ENCODE measurements at regions not wholly inside any gene's neighbourhood (a gene's known extent, or its start where the extent isn't known, plus 50 kb on each side); places are given as distances from the start of the nearest gene placed in this dataset.

DNA sequence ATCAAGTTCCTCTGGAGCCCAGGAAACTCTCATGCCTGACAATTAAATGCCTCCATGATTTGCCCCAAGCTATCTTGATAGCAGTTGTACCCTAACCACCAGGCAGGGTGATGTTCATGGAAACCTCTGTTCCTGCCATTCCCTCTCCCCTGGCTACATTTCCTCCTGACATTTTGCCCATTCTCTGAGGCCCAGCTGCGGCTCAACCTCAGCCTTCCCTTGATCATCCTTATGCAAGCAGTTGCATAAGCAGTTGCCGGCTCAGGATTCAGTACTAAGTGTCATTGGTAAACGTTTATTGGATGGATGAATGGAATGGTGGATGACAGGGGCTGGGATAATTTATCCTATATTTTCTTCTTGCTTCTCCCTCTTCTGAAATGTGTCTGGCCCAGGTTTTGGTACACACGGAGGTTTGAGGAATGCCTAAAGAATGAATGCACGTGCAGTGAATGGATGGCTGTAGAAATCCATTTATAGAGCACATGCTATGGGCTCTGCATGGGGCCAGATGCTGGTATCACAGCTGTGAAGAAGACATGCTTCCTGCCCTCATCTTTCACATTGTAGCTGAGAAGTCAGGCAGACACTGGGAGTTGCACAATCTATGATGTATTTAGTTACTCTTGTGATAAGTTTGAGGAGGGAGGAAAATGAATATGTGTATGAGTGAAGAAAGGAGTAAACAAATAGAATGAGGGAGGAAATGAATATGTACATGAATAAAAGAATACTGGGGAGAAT is 261.8 kb downstream of the FOXD2 start:
- no peaks in the 10 kb centered on the region for H3K36me3 Mint-ChIP-seq (ENCODE audit: low read depth)
- no peaks in the 10 kb centered on the region for H3K9me3 Mint-ChIP-seq (ENCODE audit: low read depth)
- DNase-seq (ENCODE audit: low spot score): no peak
- H3K4me3 Mint-ChIP-seq (ENCODE audit: unreplicated experiment): no peak overlapping the region
- peaks cover 21% of the 10 kb centered on the region for H3K4me1 Mint-ChIP-seq (ENCODE audit: low read depth)
- H3K27ac Mint-ChIP-seq (ENCODE audit: unreplicated experiment): no peak overlapping the region
- peaks cover 2% of the 10 kb centered on the region for H3K27me3 Mint-ChIP-seq (ENCODE audit: low read depth)
- TF ChIP-seq CTCF (IDR thresholded peaks at IDR 0.05): no peak

- H3K4me3 Mint-ChIP-seq (ENCODE audit: unreplicated experiment): no peak overlapping the region
- TF ChIP-seq CTCF (IDR thresholded peaks at IDR 0.05): no peak
- no peaks in the 10 kb centered on the region for H3K36me3 Mint-ChIP-seq (ENCODE audit: low read depth)
- DNase-seq (ENCODE audit: low spot score): no peak
- peaks cover 21% of the 10 kb centered on the region for H3K4me1 Mint-ChIP-seq (ENCODE audit: low read depth)
- no peaks in the 10 kb centered on the region for H3K9me3 Mint-ChIP-seq (ENCODE audit: low read depth)
- peaks cover 8% of the 10 kb centered on the region for H3K27me3 Mint-ChIP-seq (ENCODE audit: low read depth)
- no peak overlapping the region for H3K27ac Mint-ChIP-seq (ENCODE audit: unreplicated experiment)
Measured at GRCh38 chr1:47701283-47701682, 263.4 kb downstream of the FOXD2 start.

- H3K4me1 Mint-ChIP-seq (ENCODE audit: low read depth): peaks cover 21% of the 10 kb centered on the region
- no peak overlapping the region for H3K4me3 Mint-ChIP-seq (ENCODE audit: unreplicated experiment)
Measured at GRCh38 chr1:47701741-47702515, 264.1 kb downstream of the FOXD2 start.

DNA sequence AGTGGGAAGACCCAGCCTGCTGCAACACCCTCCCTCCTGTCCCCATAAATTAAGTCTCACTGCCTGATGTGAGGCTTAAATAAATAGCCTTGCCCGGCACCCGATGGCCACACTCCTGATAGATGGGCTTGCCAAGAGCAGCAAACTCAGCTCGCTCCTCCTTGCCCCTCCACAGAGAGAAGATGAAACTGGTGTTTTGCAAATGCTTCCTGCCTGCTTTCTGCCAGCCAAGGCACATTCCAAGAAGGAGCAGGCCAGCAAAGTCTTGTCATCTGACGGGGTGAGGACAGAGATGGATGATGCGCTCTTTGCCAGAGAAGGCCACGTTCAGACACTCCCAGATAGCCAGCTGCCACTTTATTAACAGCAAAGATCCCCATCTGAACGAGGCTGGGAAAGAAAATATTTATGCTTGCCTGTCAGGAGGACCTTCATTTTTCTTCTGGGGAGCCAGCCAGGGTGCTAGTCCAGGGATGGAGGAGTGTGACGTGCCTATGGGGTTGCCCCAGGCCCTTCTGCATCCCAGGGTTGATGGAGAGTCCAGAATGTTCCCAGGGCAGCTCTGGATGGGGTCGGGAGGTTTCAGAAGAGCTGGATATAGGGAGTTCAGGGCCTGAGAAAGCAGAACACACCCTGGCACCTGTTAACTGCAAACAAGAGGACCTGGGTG is 265.4 kb downstream of the FOXD2 start:
- H3K27me3 Mint-ChIP-seq (ENCODE audit: low read depth): peaks cover 14% of the 10 kb centered on the region

More at GRCh38 chr1:47701741-47702515, 264.1 kb downstream of the FOXD2 start:
- no peak for TF ChIP-seq CTCF (IDR thresholded peaks at IDR 0.05)
- Mint-ChIP-seq H3K27me3 (ENCODE audit: low read depth) (peaks cover 12% of the 10 kb centered on the region), H3K27ac (ENCODE audit: unreplicated experiment) (no peak overlapping the region), H3K36me3 (ENCODE audit: low read depth) (no peaks in the 10 kb centered on the region), H3K9me3 (ENCODE audit: low read depth) (no peaks in the 10 kb centered on the region)
- DNase-seq (ENCODE audit: low spot score): no peak

More for the DNA sequence above, 265.4 kb downstream of the FOXD2 start:
- Mint-ChIP-seq H3K27ac (ENCODE audit: unreplicated experiment) (peak overlapping the region; percentile 82), H3K36me3 (ENCODE audit: low read depth) (no peaks in the 10 kb centered on the region), H3K4me1 (ENCODE audit: low read depth) (peaks cover 23% of the 10 kb centered on the region), H3K9me3 (ENCODE audit: low read depth) (no peaks in the 10 kb centered on the region), H3K4me3 (ENCODE audit: unreplicated experiment) (peak overlapping the region; percentile 24)
- TF ChIP-seq CTCF (IDR thresholded peaks at IDR 0.05): no peak
- no peak for DNase-seq (ENCODE audit: low spot score)

All from chondrocyte (in vitro differentiated cells).